Epithelial cell of proximal tubule (primary cell): ENCODE measurements at regions not wholly inside any gene's neighbourhood (a gene's known extent, or its start where the extent isn't known, plus 50 kb on each side); places are given as distances from the start of the nearest gene placed in this dataset.
"Not testable (repeated sequence)": the region's sequence is repeated elsewhere in the genome, so short reads cannot be mapped to it uniquely, and the experiment has no call there.

Source experiments
- DNase-seq: peaks from one replicate; pipeline ENCODE4 v3.0.0-alpha.2; 2011; ENCODE audit warnings: low read depth
- H3K4me3 ChIP-seq: 2 replicates; pipeline ENCODE4 v1.5.1; 2011; ENCODE audit warnings: low read depth, mild to moderate bottlenecking, low read length
- TF ChIP-seq, protein P1 (sequence below): conservative IDR thresholded peaks from 2 replicates; pipeline ENCODE4 v1.5.1; 2012; ENCODE audit warnings: low read depth, mild to moderate bottlenecking, low read length

- no peak for DNase-seq
These were observed 98.3 kb upstream of the TMEM17 start for GRCh38 chr2:62604336-62604735.

DNA sequence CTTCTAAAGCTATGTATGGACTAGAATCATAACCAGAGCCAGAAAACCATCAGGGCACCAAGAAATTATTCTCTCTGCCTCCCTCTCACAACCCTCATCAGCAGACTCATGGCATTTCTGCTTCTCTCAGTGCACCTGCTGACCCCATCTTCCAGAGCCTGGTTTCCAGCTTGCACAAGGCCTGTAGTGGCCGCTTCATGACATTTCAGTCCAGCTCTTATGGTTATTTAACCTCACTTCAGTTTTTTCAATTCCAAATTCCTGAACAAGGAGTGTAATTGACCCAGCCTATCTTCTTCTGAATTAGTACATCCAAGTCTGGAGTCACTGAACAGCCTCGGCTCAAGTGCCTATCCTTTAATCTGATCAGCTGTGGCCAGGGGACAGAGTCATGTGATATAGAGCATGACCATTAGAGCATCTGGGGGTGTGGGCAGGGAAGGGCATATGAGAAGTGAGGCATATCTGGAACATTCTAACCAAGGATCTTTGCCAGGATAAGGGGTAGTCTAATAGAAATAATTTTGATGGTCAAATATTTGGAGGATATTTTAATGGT lies 97.2 kb upstream of the TMEM17 start:
- TF ChIP-seq, protein P1, sequence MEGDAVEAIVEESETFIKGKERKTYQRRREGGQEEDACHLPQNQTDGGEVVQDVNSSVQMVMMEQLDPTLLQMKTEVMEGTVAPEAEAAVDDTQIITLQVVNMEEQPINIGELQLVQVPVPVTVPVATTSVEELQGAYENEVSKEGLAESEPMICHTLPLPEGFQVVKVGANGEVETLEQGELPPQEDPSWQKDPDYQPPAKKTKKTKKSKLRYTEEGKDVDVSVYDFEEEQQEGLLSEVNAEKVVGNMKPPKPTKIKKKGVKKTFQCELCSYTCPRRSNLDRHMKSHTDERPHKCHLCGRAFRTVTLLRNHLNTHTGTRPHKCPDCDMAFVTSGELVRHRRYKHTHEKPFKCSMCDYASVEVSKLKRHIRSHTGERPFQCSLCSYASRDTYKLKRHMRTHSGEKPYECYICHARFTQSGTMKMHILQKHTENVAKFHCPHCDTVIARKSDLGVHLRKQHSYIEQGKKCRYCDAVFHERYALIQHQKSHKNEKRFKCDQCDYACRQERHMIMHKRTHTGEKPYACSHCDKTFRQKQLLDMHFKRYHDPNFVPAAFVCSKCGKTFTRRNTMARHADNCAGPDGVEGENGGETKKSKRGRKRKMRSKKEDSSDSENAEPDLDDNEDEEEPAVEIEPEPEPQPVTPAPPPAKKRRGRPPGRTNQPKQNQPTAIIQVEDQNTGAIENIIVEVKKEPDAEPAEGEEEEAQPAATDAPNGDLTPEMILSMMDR, result no peak
- no peak for DNase-seq
- H3K4me3 ChIP-seq, result no peak overlapping the region

More at GRCh38 chr2:62604336-62604735, 98.3 kb upstream of the TMEM17 start:
- TF ChIP-seq, protein P1, result no peak
- no peak overlapping the region for H3K4me3 ChIP-seq

DNA sequence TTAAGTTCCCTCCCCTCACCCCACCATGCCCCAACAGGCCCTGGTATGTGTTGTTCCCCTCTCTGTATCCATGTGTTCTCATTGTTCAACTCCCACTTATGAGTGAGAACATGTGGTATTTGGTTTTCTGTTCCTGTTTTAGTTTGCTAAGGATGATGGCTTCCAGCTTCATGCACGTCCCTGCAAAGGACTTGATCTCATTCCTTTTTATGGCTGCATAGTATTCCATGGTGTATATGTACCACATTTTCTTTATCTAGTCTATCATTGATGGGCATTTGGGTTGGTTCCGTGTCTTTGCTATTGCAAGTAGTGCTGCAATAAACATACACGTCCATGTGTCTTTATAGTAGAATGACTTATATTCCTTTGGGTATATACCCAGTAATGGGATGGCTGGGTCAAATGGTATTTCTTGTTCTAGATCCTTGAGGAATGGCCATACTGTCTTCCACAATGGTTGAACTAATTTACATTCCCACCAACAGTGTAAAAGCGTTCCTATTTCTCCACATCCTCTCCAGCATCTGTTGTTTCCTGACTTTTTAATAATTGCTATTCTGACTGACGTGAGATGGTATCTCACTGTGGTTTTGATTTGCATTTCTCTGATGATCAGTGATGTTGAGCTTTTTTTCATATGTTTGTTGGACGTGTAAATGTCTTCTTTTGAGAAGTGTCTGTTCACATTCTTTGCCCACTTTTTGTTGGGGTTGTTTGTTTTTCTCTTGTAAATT lies 93.8 kb upstream of the TMEM17 start:
- not testable (repeated sequence) for DNase-seq, H3K4me3 ChIP-seq

DNA sequence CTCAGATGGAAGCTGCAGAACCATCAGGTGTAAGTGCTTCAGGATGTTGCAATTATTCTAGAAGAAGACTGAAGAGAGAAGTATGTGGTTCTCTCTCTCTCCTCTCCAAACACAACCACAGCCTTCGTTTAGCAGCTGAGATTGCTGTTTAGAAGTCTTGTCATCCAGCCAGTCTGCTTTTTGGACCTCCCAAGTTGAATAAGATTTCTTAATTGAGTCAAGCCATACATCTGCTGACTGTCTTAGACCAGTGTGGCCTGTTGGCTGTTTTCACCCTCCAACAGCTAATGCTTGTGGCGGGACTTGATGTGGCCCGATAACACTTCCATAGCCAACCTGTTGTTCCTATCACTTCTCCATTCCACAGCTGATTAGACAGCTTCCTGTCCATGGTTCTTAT lies 91.3 kb upstream of the TMEM17 start:
- H3K4me3 ChIP-seq, result no peak overlapping the region
- no peak for DNase-seq
- TF ChIP-seq, protein P1, result no peak

DNA sequence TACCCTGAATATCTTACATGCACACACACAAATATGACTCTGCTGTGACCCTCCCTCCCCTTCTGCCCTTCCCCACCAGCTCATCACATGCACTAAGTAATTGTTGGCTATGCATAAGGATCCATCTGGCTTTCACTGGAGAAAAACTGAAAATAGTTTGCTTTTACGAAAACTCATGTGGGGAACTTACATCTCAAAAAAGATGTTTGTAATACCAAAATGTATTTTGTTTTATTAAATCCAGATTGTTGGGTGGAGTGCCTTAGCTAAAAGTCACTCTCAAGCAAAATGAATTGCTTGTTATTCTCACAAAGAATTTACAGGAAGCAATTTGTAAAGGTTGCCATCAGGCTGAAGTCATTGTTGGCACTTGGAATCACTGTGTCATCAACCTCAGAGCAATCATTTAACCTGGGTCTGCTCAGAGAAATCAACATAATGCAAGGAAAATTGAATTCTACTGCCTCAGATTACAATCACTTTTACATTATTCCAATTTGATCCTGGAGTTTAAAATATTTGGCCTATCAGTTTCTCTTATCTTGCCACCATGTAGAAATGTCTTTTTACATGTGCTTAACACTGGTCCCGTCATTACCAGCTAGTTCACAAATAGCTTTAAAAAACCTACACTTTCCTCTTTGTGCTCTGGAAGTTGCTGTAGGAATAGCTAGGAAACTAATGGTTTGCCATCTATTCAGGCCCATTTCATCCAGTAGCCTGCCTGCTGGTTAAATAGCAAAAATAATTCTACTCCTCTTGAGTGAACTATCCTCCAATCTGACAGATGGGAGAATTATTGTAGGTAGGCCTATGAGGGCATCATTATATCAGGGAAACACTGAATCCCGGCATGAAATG lies 90.3 kb upstream of the TMEM17 start:
- H3K4me3 ChIP-seq, result no peak overlapping the region
- TF ChIP-seq, protein P1, result no peak
- peak; percentile 47 for DNase-seq

GRCh38 chr2:62595474-62595873 lies 89.5 kb upstream of the TMEM17 start:
- DNase-seq, result no peak
- no peak overlapping the region for H3K4me3 ChIP-seq
- TF ChIP-seq, protein P1, result no peak

DNA sequence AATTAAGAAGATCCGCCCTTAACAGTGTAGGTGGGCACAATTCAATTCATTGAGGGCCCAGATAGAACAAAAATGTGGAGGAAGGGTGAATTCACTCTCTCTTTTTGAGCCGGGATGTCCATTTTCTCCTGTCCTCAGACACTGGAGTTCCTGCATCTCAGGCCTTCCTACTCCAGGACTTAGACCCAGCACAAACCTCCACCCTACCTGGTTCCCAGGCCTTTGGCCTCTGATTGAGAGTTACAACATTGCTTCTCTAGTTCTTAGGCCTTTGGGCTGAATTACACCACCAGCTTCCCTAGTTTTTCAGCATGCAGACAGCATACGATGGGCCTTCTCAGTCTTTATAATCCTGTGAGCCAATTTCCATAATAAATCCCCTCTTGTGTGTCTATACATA lies 87.8 kb upstream of the TMEM17 start:
- TF ChIP-seq, protein P1, result no peak

More for the DNA sequence above, 87.8 kb upstream of the TMEM17 start:
- H3K4me3 ChIP-seq, result no peak overlapping the region
- no peak for DNase-seq
